DMS53 treated with DMSO at 0.1 percent for 48 hours (cell line): ENCODE measurements at regions not wholly inside any gene's neighbourhood (a gene's known extent, or its start where the extent isn't known, plus 50 kb on each side); places are given as distances from the start of the nearest gene placed in this dataset.

ENCODE experiments used
- DNase-seq: peaks from one replicate; lab custom pipeline; 2025; ENCODE audit not compliant: unreplicated experiment; lab: John Stamatoyannopoulos, UW

- DNase-seq = no peak
Observed at GRCh38 chr6:22045261-22045912, 251.4 kb downstream of the PRL start.

DNA sequence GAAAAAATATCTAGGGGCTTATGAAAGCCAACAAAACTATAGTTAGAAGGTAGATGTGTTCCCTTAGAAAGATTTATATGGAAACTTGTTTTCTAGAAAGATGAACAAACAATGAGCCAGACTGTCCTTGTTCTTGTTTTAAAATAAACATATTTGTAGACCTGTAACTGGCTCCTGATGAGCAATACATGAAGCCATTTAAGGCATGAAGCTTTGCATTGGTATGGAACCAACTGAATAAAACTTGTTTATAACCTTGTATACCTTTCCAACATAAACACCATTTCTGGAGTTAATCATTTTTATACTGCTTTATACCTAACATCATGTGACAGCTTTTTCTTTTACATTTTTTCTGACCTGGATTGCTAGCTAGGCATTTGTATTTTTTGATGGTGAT lies 247.8 kb downstream of the PRL start:
- no peak for DNase-seq

- no peak for DNase-seq
Observed at GRCh38 chr6:22053391-22053997, 243.3 kb downstream of the PRL start.

DNA sequence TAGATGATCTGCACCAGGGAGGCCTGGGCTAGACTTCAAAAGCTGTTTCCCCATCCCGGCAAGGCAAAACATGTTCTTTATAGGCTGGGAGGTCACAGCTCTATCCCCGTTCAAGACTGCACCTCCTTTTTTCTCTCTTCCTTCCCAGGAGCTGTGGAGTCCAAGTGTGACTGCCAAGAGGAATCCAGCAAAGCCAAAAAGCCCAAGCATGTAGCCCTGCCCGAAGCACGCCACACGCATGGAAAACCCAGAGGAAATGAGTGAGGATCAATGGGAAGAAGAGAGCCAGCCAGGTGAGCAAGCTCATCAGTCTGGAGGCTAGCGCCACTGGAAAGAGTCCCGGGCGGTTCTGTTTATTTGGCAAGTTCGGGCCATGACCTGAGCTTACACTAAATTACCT lies 240.4 kb downstream of the PRL start:
- DNase-seq = no peak

DNA sequence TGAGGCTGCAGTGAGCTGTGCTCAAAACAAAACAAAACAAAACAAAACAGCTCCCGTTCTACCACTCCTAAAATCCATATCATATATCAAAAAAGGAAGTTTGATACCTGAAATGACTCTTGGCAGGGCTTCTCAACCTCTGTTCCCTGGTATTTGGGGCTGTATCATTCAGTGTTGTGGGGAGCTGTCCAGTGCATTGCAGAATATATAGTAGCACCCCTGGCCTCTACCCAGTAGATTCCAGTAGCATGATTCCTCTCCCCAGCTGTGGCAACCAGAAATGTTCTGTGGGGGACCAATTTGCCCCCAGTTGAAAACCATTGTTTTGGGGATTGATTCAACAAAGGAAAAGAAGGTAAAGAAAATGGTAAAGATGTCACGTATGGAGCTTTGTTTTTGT lies 238.9 kb downstream of the PRL start:
- no peak for DNase-seq

GRCh38 chr6:22059126-22059525 lies 237.7 kb downstream of the PRL start:
- DNase-seq = no peak

DNA sequence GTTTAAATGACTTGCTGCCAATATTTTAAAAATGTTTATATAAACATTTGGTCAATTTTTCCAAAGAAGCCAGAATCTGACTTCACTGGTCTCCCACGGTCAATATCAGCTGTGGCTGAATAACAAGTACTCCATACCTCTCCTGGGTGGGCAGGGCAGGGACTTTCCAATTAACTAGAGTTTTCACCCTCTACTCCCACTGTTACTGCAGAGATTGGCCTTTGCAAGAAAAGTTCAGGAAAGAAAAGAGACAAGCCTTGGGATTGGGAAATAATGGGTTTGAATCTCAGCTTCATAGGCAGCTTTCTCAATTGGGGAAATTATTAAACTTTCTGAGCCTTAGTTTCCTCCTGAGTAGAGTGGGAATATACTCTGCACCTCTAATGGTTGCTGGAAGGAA lies 236.9 kb downstream of the PRL start:
- DNase-seq = no peak

GRCh38 chr6:22062807-22063408 lies 233.9 kb downstream of the PRL start:
- DNase-seq = no peak

GRCh38 chr6:22064558-22064957 lies 232.3 kb downstream of the PRL start:
- DNase-seq = no peak

DNA sequence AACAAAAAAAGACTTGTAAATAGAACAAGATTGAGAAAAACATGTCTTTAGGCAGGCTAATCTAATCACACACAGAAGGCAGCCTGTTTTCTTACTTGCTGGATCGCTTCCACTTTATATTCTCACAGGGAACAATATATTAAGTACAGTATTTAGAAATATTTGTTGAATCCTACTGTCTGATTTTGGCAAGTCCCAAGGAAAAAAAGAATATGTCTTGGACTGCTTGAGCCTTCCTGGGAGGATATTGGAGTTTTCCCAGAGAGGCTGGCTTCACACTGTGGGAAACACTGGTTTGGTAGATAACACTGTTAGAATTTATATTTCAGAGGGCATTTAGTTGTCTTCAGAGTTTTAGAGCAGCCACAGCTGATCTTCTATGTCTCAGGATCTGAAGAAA lies 229.7 kb downstream of the PRL start:
- DNase-seq = no peak

- no peak for DNase-seq
Observed at GRCh38 chr6:22067671-22068070, 229.2 kb downstream of the PRL start.

DNA sequence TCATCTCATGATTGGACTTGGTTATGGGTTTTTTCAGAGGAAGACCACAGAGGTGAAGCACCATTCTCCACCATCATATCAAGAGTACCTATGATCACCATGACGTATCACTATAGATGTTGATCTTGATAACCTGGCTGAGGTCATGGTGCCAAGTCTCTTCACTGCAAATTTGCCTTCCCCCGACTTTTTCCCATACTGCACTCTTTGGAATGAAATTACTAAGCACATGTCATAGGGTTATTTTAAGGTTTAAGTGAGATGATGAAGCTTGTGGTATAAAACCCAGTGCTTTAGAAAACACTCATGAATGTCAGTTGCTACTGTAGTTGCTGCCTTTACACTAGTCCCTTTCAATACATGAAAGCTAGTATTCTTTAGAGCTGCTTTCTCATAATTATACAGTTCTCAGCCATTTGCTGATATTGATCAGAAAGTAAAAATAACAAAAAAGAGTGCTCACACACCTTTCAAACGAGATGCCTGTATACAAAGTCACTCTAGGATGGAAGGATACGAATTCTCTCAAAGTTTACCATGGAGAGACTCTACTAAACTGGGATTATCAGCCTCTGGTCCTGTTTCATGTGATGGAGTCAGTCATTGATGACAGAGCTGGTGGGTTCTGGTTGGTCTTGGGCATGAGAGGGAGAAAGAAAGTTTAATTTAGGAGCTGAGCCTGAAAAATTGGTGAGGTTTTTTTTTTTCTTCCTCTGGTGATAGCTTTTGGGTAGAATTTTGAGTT lies 228.1 kb downstream of the PRL start:
- no peak for DNase-seq

DNA sequence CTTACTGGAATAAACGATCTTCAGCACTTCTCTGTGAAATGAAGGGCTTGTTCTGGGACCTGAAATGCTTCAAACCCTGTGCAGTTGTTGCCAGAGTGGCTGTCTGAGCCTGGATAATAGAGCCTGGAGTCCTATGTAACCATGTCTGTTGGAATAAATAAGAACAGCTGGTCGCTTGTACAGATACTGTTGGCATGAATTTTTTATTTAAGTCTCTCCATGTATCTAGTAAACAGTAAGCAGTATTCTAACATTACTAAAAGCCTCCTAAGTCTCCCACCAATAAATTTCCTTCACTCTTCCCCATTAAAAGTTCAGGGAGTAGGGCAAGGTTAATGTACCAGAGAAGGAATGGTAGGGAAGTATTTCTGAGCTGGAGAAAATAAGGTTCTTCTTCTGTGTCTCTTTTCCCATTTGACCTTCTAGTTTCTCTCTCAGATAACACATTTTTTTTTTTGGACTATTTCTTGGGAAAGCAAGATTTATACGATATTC lies 227.5 kb downstream of the PRL start:
- no peak for DNase-seq

GRCh38 chr6:22071270-22072041 lies 225.4 kb downstream of the PRL start:
- no peak for DNase-seq

DNA sequence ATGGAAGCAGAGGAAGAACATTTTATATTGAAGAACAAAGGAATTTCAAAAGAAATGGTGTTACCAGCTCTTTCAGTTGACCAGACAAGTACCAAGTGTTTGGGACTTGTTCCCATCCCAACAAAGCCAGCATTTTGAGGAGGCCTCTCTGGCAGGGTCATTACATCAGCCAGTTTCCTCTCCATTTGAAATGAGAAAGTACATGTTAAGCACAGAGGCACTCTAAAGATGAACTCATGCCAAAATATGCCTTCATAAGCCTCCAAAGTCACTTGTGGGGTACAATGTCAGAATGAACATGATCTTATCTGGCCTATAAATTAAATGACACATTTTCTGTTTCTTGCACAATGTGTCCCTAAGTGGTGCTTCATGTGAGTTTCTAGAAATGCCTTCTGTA lies 223.9 kb downstream of the PRL start:
- no peak for DNase-seq

DNA sequence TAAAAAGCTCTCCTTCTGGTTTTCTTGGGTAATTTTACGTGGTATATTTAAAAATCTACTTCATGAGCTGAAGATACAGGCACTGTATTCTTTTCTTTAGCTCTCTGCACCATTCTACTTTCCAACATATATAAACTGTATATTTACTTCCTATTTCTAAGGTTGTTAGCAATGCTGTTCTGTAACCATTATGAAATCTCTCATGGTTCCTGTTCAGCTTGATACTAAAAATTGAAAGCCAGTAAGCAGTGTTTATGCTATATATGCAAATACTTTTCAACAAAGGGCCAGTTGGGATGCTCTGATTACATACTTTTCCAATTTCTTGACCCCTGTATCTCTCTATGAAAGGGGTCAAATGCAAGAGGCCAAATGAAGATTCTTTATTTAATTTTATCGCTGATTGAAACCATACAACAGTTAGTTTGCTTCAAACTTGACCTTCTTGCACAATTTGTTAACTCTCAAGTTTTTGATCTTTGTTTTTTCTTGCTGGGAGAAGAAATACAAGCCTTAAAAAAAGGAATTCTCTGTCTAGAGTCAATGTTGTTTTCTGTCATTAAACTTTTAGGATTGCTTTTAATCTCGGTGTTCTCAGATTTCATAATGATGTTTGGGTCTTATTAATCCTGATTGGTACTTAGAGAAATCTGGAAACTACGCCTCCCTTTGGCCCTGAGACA lies 223.2 kb downstream of the PRL start:
- DNase-seq = no peak

DNA sequence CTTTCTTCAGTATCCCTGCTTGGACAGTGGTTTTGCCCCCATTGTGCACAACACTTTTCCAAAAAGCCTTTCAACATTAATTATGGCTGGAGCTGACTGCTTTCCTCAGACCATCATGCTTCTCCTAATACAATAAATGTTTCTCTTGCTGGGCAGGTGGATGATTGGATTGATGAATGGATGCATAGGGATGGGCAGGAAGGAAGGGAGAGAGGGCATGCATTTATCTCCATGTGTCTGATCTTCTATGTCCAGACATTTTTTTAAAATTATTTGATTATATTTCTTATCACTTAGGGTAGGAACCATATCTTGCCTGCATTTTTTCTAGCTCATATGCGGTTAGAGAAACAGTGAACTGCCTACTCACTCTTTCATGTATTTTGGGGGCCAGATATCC lies 218.5 kb downstream of the PRL start:
- no peak for DNase-seq

GRCh38 chr6:22078802-22079545 lies 217.9 kb downstream of the PRL start:
- no peak for DNase-seq

- DNase-seq = no peak
Observed at GRCh38 chr6:22079783-22080182, 217.1 kb downstream of the PRL start.

GRCh38 chr6:22081709-22082108 lies 215.1 kb downstream of the PRL start:
- no peak for DNase-seq
